SK-N-SH treated with all-trans-retinoic acid at 6 μM for 48 hours (cell line): ENCODE measurements at regions not wholly inside any gene's neighbourhood (a gene's known extent, or its start where the extent isn't known, plus 50 kb on each side); places are given as distances from the start of the nearest gene placed in this dataset.

ENCODE experiments used
- ATAC-seq: fragments of 200-7000 bp; cut with Tn5 transposase; 3 replicates; pipeline ENCODE4 v1.9.1; 2020; ENCODE audit warnings: mild to moderate bottlenecking, moderate library complexity
- ARNTL ChIP-seq: fragments of 450-650 bp; formaldehyde crosslinking; IDR thresholded peaks from 2 replicates; pipeline ENCODE4 v1.5.0; 2020; ENCODE audit warnings: low read depth, mild to moderate bottlenecking, moderate library complexity, borderline replicate concordance
- BACH2 ChIP-seq: fragments of 250-450 bp; sonication (Bioruptor Pico); IDR thresholded peaks from 2 replicates; pipeline ENCODE4 v1.9.0; 2021; ENCODE audit warnings: mild to moderate bottlenecking, borderline replicate concordance
- CREB5 ChIP-seq: fragments of 250-450 bp; sonication (Bioruptor Pico); IDR thresholded peaks from 2 replicates; pipeline ENCODE4 v1.5.1; 2020; ENCODE audit warnings: low read depth, mild to moderate bottlenecking, moderate library complexity
- CSRNP3 ChIP-seq: fragments of 250-450 bp; sonication (Bioruptor Pico); IDR thresholded peaks from 2 replicates; pipeline ENCODE4 v1.5.1; 2021; ENCODE audit warnings: mild to moderate bottlenecking, moderate library complexity
- ESRRG ChIP-seq: fragments of 250-450 bp; sonication (Bioruptor Pico); IDR thresholded peaks from 2 replicates; pipeline ENCODE4 v1.6.1; 2021; ENCODE audit warnings: mild to moderate bottlenecking
- GLIS3 ChIP-seq: fragments of 250-450 bp; sonication (Bioruptor Pico); IDR thresholded peaks from 2 replicates; pipeline ENCODE4 v1.5.0; 2020; ENCODE audit warnings: mild to moderate bottlenecking, moderate library complexity
- ISL1 ChIP-seq: fragments of 250-450 bp; sonication (Bioruptor Pico); IDR thresholded peaks from 2 replicates; pipeline ENCODE4 v2.1.2; 2022; ENCODE audit warnings: mild to moderate bottlenecking, moderate library complexity
- OSR1 ChIP-seq: fragments of 250-450 bp; sonication (Bioruptor Pico); IDR thresholded peaks from 2 replicates; pipeline ENCODE4 v1.8.0; 2022; ENCODE audit warnings: moderate library complexity, mild to moderate bottlenecking, inconsistent platforms
- PATZ1 ChIP-seq: fragments of 250-450 bp; sonication (Bioruptor Pico); IDR thresholded peaks from 2 replicates; pipeline ENCODE4 v1.8.0; 2020; ENCODE audit warnings: mild to moderate bottlenecking, moderate library complexity, borderline replicate concordance
- PPARA ChIP-seq: fragments of 250-450 bp; sonication (Bioruptor Pico); IDR thresholded peaks from 2 replicates; pipeline ENCODE4 v1.5.0; 2020; ENCODE audit warnings: mild to moderate bottlenecking, borderline replicate concordance
- RARB ChIP-seq: fragments of 250-450 bp; sonication (Bioruptor Pico); IDR thresholded peaks from 2 replicates; pipeline ENCODE4 v1.8.0; 2021; ENCODE audit warnings: mild to moderate bottlenecking, moderate library complexity
- SNAI2 ChIP-seq: fragments of 250-450 bp; sonication (Bioruptor Pico); IDR thresholded peaks from 2 replicates; pipeline ENCODE4 v1.5.0; 2020; ENCODE audit warnings: mild to moderate bottlenecking, moderate library complexity
- TCF4 ChIP-seq: fragments of 250-450 bp; sonication (Bioruptor Pico); IDR thresholded peaks from 2 replicates; pipeline ENCODE4 v1.8.0; 2021; ENCODE audit warnings: mild to moderate bottlenecking, moderate library complexity, borderline replicate concordance
- TSHZ2 ChIP-seq: fragments of 250-450 bp; sonication (Bioruptor Pico); IDR thresholded peaks from 2 replicates; pipeline ENCODE4 v1.5.0; 2020; ENCODE audit warnings: mild to moderate bottlenecking, moderate library complexity
- ZC3H10 ChIP-seq: fragments of 250-450 bp; sonication (Bioruptor Pico); IDR thresholded peaks from 2 replicates; pipeline ENCODE4 v1.5.1; 2021; ENCODE audit warnings: mild to moderate bottlenecking, moderate library complexity
- ZFP3 ChIP-seq: fragments of 250-450 bp; sonication (Bioruptor Pico); IDR thresholded peaks from 2 replicates; pipeline ENCODE4 v1.5.0; 2020; ENCODE audit warnings: mild to moderate bottlenecking, moderate library complexity
- ZFP30 ChIP-seq: fragments of 450-650 bp; formaldehyde crosslinking; IDR thresholded peaks from 2 replicates; pipeline ENCODE4 v1.5.0; 2022; ENCODE audit warnings: mild to moderate bottlenecking, moderate library complexity
- ZNF565 ChIP-seq: fragments of 450-650 bp; formaldehyde crosslinking; conservative IDR thresholded peaks from 2 replicates; pipeline ENCODE4 v1.5.0; 2020; ENCODE audit warnings: low read depth, mild to moderate bottlenecking, moderate library complexity
- ZNF70 ChIP-seq: fragments of 450-650 bp; formaldehyde crosslinking; IDR thresholded peaks from 2 replicates; pipeline ENCODE4 v1.5.0; 2020; ENCODE audit warnings: mild to moderate bottlenecking, moderate library complexity
- ZNF8 ChIP-seq: fragments of 450-650 bp; formaldehyde crosslinking; IDR thresholded peaks from 2 replicates; pipeline ENCODE4 v1.5.0; 2020; ENCODE audit warnings: mild to moderate bottlenecking, moderate library complexity

- no peak for TF ChIP-seq ZNF8 (CRISPR knock-in tag)
- TF ChIP-seq CSRNP3 (CRISPR knock-in tag), result no peak
- TF ChIP-seq ARNTL (CRISPR knock-in tag), result no peak
- no peak for TF ChIP-seq ZNF70 (CRISPR knock-in tag)
- TF ChIP-seq RARB (CRISPR knock-in tag), result no peak
- TF ChIP-seq ESRRG, result no peak
- TF ChIP-seq ZC3H10 (CRISPR knock-in tag), result no peak
- TF ChIP-seq TCF4 (CRISPR knock-in tag), result no peak
- no peak for TF ChIP-seq TSHZ2 (CRISPR knock-in tag)
- TF ChIP-seq ISL1 (CRISPR knock-in tag), result no peak
- TF ChIP-seq ZNF565, result no peak
- no peak for ATAC-seq
These were observed 92.6 kb upstream of the RAB11FIP2 start for GRCh38 chr10:118139321-118139720.

GRCh38 chr10:118128675-118129074 lies 81.9 kb upstream of the RAB11FIP2 start:
- TF ChIP-seq TCF4 (CRISPR knock-in tag), result no peak
- no peak for TF ChIP-seq ZFP3 (CRISPR knock-in tag)
- no peak for TF ChIP-seq SNAI2 (CRISPR knock-in tag)
- TF ChIP-seq BACH2 (CRISPR knock-in tag), result no peak
- TF ChIP-seq ZNF8 (CRISPR knock-in tag), result no peak
- TF ChIP-seq PPARA, result no peak
- no peak for TF ChIP-seq ZFP30
- TF ChIP-seq OSR1 (CRISPR knock-in tag), result no peak
- no peak for TF ChIP-seq CSRNP3 (CRISPR knock-in tag)
- TF ChIP-seq TSHZ2 (CRISPR knock-in tag), result no peak

GRCh38 chr10:118118716-118119115 lies 72.0 kb upstream of the RAB11FIP2 start:
- no peak for ATAC-seq
- no peak for TF ChIP-seq BACH2 (CRISPR knock-in tag)
- TF ChIP-seq RARB (CRISPR knock-in tag), result no peak
- TF ChIP-seq TCF4 (CRISPR knock-in tag), result no peak
- no peak for TF ChIP-seq PPARA
- no peak for TF ChIP-seq GLIS3 (CRISPR knock-in tag)
- no peak for TF ChIP-seq ZNF70 (CRISPR knock-in tag)
- TF ChIP-seq PATZ1 (CRISPR knock-in tag), result no peak
- TF ChIP-seq ZNF565, result no peak
- no peak for TF ChIP-seq ZNF8 (CRISPR knock-in tag)
- TF ChIP-seq ARNTL (CRISPR knock-in tag), result no peak
- no peak for TF ChIP-seq ZFP3 (CRISPR knock-in tag)
- no peak for TF ChIP-seq CSRNP3 (CRISPR knock-in tag)
- TF ChIP-seq OSR1 (CRISPR knock-in tag), result no peak
- no peak for TF ChIP-seq ZC3H10 (CRISPR knock-in tag)
- no peak for TF ChIP-seq CREB5 (CRISPR knock-in tag)
- no peak for TF ChIP-seq SNAI2 (CRISPR knock-in tag)
- TF ChIP-seq ESRRG, result no peak
- TF ChIP-seq, all 23 proteins: peak for 0

More at GRCh38 chr10:118128675-118129074, 81.9 kb upstream of the RAB11FIP2 start:
- ATAC-seq, result no peak
